Fibroblast of pulmonary artery (primary cell): ENCODE measurements at regions not wholly inside any gene's neighbourhood (a gene's known extent, or its start where the extent isn't known, plus 50 kb on each side); places are given as distances from the start of the nearest gene placed in this dataset.
A peak's percentile ranks its signal among the peaks of the same experiment; 100 is the strongest.
"Not testable (repeated sequence)": the region's sequence is repeated elsewhere in the genome, so short reads cannot be mapped to it uniquely, and the experiment has no call there.

Source experiments
- DNase-seq: peaks from one replicate; pipeline ENCODE4 v3.0.0-alpha.2; 2010; ENCODE audit warnings: low read depth
- H3K4me3 ChIP-seq: replicated peaks from 2 replicates; pipeline ENCODE4 v1.5.1; 2011; ENCODE audit warnings: low read depth, mild to moderate bottlenecking, control low read depth, low read length, moderate library complexity
- CTCF ChIP-seq: IDR thresholded peaks from 2 replicates; pipeline ENCODE4 v1.5.1; 2011; ENCODE audit warnings: mild to moderate bottlenecking, control low read depth, low read length, inconsistent platforms; ENCODE audit errors: missing control alignments

- no peak for DNase-seq
- no peak overlapping the region for H3K4me3 ChIP-seq
- TF ChIP-seq CTCF: no peak
Measured at GRCh38 chr3:74390121-74390877, 224.2 kb downstream of the CNTN3 start.

- H3K4me3 ChIP-seq: no peak overlapping the region
- no peak for TF ChIP-seq CTCF
- no peak for DNase-seq
Measured at GRCh38 chr3:74387111-74387735, 227.2 kb downstream of the CNTN3 start.

- no peak for TF ChIP-seq CTCF
- no peak overlapping the region for H3K4me3 ChIP-seq
- no peak for DNase-seq
Measured at GRCh38 chr3:74384159-74384558, 230.3 kb downstream of the CNTN3 start.

- no peak for DNase-seq
- TF ChIP-seq CTCF: no peak
- H3K4me3 ChIP-seq: no peak overlapping the region
Measured at GRCh38 chr3:74377669-74378068, 236.8 kb downstream of the CNTN3 start.

- DNase-seq: peak; percentile 47
- H3K4me3 ChIP-seq: not testable (repeated sequence)
- peak; percentile 52 for TF ChIP-seq CTCF
Measured at GRCh38 chr3:74376323-74376722, 238.1 kb downstream of the CNTN3 start.

GRCh38 chr3:74375653-74376052 lies 238.8 kb downstream of the CNTN3 start:
- DNase-seq: no peak
- TF ChIP-seq CTCF: no peak
- no peak overlapping the region for H3K4me3 ChIP-seq

- no peak overlapping the region for H3K4me3 ChIP-seq
- DNase-seq: no peak
- no peak for TF ChIP-seq CTCF
Measured at GRCh38 chr3:74372743-74373142, 241.7 kb downstream of the CNTN3 start.
